ENCODE measurements at regions not wholly inside any gene's neighbourhood (a gene's known extent, or its start where the extent isn't known, plus 50 kb on each side); places are given as distances from the start of the nearest gene placed in this dataset.

DNA sequence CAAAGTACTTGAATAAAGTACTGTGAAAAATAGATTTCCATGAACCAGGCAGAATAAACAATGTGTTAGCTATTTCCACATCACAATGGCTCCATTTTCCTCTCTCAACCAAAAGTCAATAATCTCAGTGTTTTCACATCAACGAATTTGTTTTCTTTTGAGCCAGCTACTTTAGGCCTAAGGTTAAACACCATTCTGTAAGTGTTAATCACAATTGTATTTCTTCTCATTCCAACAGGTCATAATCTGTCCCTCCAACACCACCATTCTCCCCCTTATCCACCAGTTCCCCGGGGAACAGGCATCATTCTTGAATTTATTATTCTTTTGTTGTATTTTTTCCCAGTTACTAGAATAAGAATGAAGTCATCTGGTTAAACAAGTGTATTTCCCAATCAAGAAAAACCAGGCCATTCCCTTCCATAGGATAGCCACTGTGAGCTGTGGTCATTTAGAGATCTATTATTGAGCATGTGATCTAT, 66.2 kb upstream of the PALMD start:
- DNase-seq (ENCODE audit: extremely low read depth, low read depth): no peak
- TF ChIP-seq, protein P1, sequence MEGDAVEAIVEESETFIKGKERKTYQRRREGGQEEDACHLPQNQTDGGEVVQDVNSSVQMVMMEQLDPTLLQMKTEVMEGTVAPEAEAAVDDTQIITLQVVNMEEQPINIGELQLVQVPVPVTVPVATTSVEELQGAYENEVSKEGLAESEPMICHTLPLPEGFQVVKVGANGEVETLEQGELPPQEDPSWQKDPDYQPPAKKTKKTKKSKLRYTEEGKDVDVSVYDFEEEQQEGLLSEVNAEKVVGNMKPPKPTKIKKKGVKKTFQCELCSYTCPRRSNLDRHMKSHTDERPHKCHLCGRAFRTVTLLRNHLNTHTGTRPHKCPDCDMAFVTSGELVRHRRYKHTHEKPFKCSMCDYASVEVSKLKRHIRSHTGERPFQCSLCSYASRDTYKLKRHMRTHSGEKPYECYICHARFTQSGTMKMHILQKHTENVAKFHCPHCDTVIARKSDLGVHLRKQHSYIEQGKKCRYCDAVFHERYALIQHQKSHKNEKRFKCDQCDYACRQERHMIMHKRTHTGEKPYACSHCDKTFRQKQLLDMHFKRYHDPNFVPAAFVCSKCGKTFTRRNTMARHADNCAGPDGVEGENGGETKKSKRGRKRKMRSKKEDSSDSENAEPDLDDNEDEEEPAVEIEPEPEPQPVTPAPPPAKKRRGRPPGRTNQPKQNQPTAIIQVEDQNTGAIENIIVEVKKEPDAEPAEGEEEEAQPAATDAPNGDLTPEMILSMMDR (IDR thresholded peaks at IDR 0.05; ENCODE audit: low read depth, low read length): no peak

DNA sequence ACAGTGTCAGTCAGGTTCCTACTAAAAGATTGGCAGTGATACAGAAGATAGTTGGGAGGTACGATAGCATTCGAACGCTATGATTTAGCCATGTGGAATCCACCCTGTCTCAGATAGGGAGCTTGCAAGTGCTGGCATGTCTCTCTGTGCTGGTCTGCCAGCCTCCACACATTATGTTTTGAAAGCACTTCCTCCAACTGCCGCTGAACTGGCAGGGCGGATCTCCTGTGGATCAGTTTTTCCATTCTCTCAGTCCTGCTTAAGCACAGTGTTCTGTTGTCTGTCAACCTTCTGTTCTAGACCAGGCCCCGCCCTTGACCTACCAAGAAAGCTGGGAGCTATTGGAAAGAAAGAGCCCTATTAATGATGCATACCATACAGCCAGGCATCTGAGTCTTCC, 65.5 kb upstream of the PALMD start:
- no peak for DNase-seq (ENCODE audit: extremely low read depth, low read depth)
- TF ChIP-seq, protein P1 (IDR thresholded peaks at IDR 0.05; ENCODE audit: low read depth, low read length): no peak

- TF ChIP-seq, protein P1 (IDR thresholded peaks at IDR 0.05; ENCODE audit: low read depth, low read length): no peak
- no peak for DNase-seq (ENCODE audit: extremely low read depth, low read depth)
Observed at GRCh38 chr1:99587008-99587407, 58.9 kb upstream of the PALMD start.

GRCh38 chr1:99589186-99589636, 56.7 kb upstream of the PALMD start:
- TF ChIP-seq, protein P1 (IDR thresholded peaks at IDR 0.05; ENCODE audit: low read depth, low read length): no peak
- no peak for DNase-seq (ENCODE audit: extremely low read depth, low read depth)

- TF ChIP-seq, protein P1 (IDR thresholded peaks at IDR 0.05; ENCODE audit: low read depth, low read length): no peak
- DNase-seq (ENCODE audit: extremely low read depth, low read depth): no peak
Observed at GRCh38 chr1:99590578-99591209, 55.2 kb upstream of the PALMD start.

- TF ChIP-seq, protein P1 (IDR thresholded peaks at IDR 0.05; ENCODE audit: low read depth, low read length): no peak
- no peak for DNase-seq (ENCODE audit: extremely low read depth, low read depth)
Observed at GRCh38 chr1:99591886-99592285, 54.0 kb upstream of the PALMD start.

DNA sequence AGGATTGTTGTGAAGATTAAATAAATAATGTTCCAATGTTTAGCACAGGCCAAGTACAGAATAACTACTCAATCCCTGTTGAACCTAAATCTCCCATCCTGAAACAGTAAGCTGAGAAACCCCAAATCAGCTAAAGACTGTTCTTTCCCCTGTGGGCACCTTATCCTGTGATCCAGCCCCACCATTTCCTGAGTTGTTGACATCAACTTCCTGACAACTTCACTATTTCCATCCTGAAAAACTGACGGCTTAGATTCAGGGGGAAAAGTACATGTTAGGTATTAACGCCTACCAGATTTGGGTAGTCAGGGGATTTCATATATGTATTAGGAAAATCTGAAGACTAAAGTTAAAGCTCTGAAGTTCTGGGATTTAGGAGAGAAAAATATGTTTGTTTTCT, 51.7 kb upstream of the PALMD start:
- TF ChIP-seq, protein P1 (IDR thresholded peaks at IDR 0.05; ENCODE audit: low read depth, low read length): no peak
- DNase-seq (ENCODE audit: extremely low read depth, low read depth): no peak
